ENCODE measurements at regions not wholly inside any gene's neighbourhood (a gene's known extent, or its start where the extent isn't known, plus 50 kb on each side); places are given as distances from the start of the nearest gene placed in this dataset.

DNA sequence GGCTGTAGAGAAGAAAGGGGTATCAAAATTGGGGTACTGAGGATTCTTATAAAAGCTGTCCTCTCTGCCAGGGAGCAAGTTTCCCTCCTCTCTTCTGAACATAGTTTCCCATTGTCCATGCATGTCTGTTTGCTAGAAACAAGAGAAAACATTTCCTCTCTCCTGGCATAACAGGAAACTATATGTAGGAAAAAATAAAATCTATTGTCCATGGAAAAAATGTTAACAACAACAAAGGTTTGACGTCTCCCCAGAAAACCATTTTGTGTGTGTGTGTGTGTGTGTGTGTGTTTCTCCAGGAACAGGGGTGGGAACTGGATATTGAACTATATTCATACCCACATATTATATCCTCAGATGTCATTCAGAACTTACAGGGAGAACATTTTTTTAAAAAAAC, 107.2 kb downstream of the GASK1B start:
- H3K4me1 ChIP-seq, result no peaks in the 10 kb centered on the region
- TF ChIP-seq POLR2A (IDR thresholded peaks at IDR 0.05), result no peak
- TF ChIP-seq, protein P1, sequence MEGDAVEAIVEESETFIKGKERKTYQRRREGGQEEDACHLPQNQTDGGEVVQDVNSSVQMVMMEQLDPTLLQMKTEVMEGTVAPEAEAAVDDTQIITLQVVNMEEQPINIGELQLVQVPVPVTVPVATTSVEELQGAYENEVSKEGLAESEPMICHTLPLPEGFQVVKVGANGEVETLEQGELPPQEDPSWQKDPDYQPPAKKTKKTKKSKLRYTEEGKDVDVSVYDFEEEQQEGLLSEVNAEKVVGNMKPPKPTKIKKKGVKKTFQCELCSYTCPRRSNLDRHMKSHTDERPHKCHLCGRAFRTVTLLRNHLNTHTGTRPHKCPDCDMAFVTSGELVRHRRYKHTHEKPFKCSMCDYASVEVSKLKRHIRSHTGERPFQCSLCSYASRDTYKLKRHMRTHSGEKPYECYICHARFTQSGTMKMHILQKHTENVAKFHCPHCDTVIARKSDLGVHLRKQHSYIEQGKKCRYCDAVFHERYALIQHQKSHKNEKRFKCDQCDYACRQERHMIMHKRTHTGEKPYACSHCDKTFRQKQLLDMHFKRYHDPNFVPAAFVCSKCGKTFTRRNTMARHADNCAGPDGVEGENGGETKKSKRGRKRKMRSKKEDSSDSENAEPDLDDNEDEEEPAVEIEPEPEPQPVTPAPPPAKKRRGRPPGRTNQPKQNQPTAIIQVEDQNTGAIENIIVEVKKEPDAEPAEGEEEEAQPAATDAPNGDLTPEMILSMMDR (IDR thresholded peaks at IDR 0.05), result no peak
- no peak overlapping the region for H3K4me3 ChIP-seq
- H3K27me3 ChIP-seq, result no peaks in the 10 kb centered on the region
- no peak overlapping the region for H3K27ac ChIP-seq
- no peaks in the 10 kb centered on the region for H3K36me3 ChIP-seq
- no peak for DNase-seq
- no peaks in the 10 kb centered on the region for H3K9me3 ChIP-seq

DNA sequence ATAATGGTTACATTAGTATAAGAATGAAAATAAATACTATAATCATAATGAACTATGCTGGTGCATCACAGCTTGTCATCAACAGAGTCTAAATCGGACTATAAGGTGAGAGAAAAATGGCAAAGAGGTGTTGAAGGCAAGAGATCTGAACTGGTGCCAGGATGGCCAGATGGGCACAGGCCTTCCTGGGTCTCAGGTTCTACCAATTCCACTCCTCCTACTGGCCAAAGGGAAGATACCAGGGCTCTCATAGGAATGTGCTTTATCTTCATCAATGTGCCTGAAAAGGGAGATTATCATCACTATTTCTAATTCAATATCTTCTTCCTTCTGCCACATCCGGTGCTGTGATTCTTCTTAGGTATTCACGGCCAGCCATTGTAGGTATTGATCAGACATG, 107.6 kb downstream of the GASK1B start:
- DNase-seq, result no peak
- no peaks in the 10 kb centered on the region for H3K9me3 ChIP-seq
- no peaks in the 10 kb centered on the region for H3K27me3 ChIP-seq
- TF ChIP-seq, protein P1 (IDR thresholded peaks at IDR 0.05), result no peak
- TF ChIP-seq POLR2A (IDR thresholded peaks at IDR 0.05), result no peak
- H3K36me3 ChIP-seq, result no peaks in the 10 kb centered on the region
- no peaks in the 10 kb centered on the region for H3K4me1 ChIP-seq
- no peak overlapping the region for H3K4me3 ChIP-seq
- no peak overlapping the region for H3K27ac ChIP-seq

DNA sequence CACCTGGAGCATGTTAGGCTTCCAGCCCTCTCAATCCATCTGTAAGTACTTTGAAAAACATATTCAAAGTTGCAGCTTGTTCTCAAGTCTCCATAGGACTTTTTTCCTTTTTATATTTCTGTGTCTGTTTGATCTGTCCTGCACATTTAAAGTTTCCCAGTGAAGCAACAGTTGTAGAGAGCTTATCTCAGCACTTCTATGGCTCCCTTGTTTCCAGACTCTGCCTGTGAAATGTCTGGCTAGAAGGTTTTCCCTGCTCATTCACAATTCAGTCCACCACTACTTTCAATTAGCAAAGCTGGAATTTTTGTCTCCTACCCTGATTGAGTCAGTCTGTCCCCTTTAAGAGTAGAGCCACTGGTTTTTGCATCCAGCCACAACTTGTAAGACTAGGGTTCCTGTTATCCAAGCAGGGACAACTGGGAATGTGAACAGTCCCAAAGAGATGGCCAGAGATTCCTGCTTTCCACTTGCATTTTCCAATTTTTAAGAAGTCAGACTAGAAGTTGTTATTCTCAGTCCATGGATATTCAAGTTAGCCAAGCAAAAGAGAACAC, 116.1 kb downstream of the GASK1B start:
- Histone ChIP-seq H3K4me1 (no peaks in the 10 kb centered on the region), H3K27ac (no peak overlapping the region), H3K36me3 (no peaks in the 10 kb centered on the region), H3K9me3 (no peaks in the 10 kb centered on the region), H3K27me3 (no peaks in the 10 kb centered on the region), H3K4me3 (no peak overlapping the region)
- TF ChIP-seq, protein P1 (IDR thresholded peaks at IDR 0.05), result no peak
- TF ChIP-seq POLR2A (IDR thresholded peaks at IDR 0.05), result no peak
- no peak for DNase-seq

DNA sequence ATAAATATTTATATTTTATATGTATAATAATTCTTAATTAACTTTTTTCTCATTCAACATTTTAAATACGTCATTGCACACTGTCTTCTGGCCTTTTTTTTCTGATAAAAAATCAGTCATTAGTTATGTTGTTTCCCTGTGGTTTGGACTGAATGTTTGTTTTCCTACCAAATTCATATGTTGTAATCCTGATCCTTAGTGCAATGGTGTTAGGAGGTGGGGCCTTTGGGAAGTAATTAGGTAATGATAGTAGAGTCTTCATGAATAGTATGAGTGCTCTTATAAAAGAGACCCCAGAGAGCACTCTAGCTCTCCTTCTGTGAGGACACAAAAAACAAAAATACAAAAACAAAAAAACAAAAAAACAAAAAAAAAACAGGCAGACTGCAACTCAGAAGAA, 117.2 kb downstream of the GASK1B start:
- Histone ChIP-seq H3K4me1 (no peaks in the 10 kb centered on the region), H3K27ac (no peak overlapping the region), H3K36me3 (no peaks in the 10 kb centered on the region), H3K9me3 (no peaks in the 10 kb centered on the region), H3K27me3 (no peaks in the 10 kb centered on the region), H3K4me3 (no peak overlapping the region)
- TF ChIP-seq POLR2A (IDR thresholded peaks at IDR 0.05), result no peak
- TF ChIP-seq, protein P1 (IDR thresholded peaks at IDR 0.05), result no peak
- DNase-seq, result no peak

DNA sequence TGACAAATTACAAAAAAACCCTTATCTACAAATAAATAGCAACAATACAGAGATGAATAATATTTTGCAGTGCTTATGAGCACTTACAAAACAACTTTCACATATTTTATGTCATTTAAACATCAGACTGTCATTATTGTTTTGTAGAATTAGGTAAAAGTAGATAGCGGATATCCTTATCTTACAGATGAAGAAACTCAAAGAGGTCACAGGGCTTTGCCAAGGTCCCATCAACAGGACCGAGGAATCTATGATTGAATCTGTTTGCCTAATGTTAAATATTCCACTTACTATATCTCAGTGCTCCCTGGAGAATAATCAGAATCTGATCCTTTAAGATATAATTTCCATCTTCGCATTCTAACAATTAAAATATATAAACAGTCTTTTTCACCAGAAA, 119.0 kb downstream of the GASK1B start:
- TF ChIP-seq POLR2A (IDR thresholded peaks at IDR 0.05), result no peak
- TF ChIP-seq, protein P1 (IDR thresholded peaks at IDR 0.05), result no peak
- H3K27ac ChIP-seq, result no peak overlapping the region
- DNase-seq, result no peak
- H3K4me1 ChIP-seq, result no peaks in the 10 kb centered on the region
- no peaks in the 10 kb centered on the region for H3K9me3 ChIP-seq
- no peak overlapping the region for H3K4me3 ChIP-seq
- no peaks in the 10 kb centered on the region for H3K36me3 ChIP-seq
- H3K27me3 ChIP-seq, result no peaks in the 10 kb centered on the region

DNA sequence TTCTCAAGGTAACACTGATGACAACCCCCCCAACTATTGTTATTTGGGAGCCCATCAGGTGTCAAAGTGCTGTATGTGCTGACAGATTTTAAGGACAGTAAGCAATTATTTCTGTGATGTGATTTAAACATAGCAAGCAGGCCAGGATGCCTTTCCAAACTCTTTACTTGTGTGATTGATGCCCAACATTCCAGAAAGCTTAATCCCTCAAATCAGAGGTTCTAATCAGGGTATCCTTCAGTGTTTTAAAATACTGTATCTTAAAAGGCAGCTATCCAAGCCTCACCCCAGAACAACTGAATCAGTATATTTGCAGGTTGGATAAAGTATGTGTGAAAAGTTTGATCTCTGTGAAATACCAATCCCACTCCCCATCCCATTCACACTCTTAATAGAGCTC, 119.7 kb downstream of the GASK1B start:
- Histone ChIP-seq H3K9me3 (no peaks in the 10 kb centered on the region), H3K4me3 (no peak overlapping the region), H3K36me3 (no peaks in the 10 kb centered on the region), H3K27me3 (no peaks in the 10 kb centered on the region), H3K27ac (no peak overlapping the region), H3K4me1 (no peaks in the 10 kb centered on the region)
- TF ChIP-seq POLR2A (IDR thresholded peaks at IDR 0.05), result no peak
- TF ChIP-seq, protein P1 (IDR thresholded peaks at IDR 0.05), result no peak
- no peak for DNase-seq
